SU-DHL-6 (cell line): ENCODE measurements at regions not wholly inside any gene's neighbourhood (a gene's known extent, or its start where the extent isn't known, plus 50 kb on each side); places are given as distances from the start of the nearest gene placed in this dataset.

ENCODE experiments used
- H2AFZ ChIP-seq: fragments of 200-600 bp; sonication (generic); 2 replicates; pipeline ENCODE4 v1.6.1; 2014; ENCODE audit warnings: low read depth, mild to moderate bottlenecking, moderate library complexity, mixed read lengths, antibody characterized with exemption, low read length; ENCODE audit not compliant: severe bottlenecking
- H3F3A ChIP-seq: fragments of 200-600 bp; shearing (Covaris generic); 2 replicates; pipeline ENCODE4 v1.6.0; 2016; ENCODE audit warnings: antibody characterized with exemption, mild to moderate bottlenecking; ENCODE audit not compliant: insufficient read depth
- H3K27ac ChIP-seq: fragments of 200-600 bp; sonication (generic); 2 replicates; pipeline ENCODE4 v1.5.1; 2016; ENCODE audit warnings: low read depth, mild to moderate bottlenecking, low read length, moderate library complexity, mixed read lengths
- H3K27me3 ChIP-seq: fragments of 200-600 bp; sonication (generic), shearing (Covaris generic); 2 replicates; pipeline ENCODE4 v1.6.0; 2014; ENCODE audit warnings: mild to moderate bottlenecking, low read length
- H3K36me3 ChIP-seq: fragments of 200-600 bp; sonication (generic); 2 replicates; pipeline ENCODE4 v1.6.1; 2014; ENCODE audit warnings: mild to moderate bottlenecking, low read length, mixed read lengths
- H3K4me2 ChIP-seq: fragments of 300-600, 200-600 bp; shearing (Covaris generic), sonication (generic); 2 replicates; pipeline ENCODE4 v1.6.0; 2014; ENCODE audit warnings: low read length, low read depth, mild to moderate bottlenecking; ENCODE audit not compliant: poor library complexity, severe bottlenecking
- H3K4me3 ChIP-seq: fragments of 200-600 bp; sonication (generic); 2 replicates; pipeline ENCODE4 v1.5.1; 2014; ENCODE audit warnings: antibody characterized with exemption, low read length, mild to moderate bottlenecking, mixed read lengths; ENCODE audit not compliant: insufficient read depth, poor library complexity, severe bottlenecking
- H3K79me2 ChIP-seq: fragments of 200-600 bp; sonication (generic); 2 replicates; pipeline ENCODE4 v1.6.1; 2014; ENCODE audit warnings: mild to moderate bottlenecking, low read length, moderate library complexity; ENCODE audit not compliant: insufficient read depth
- H3K9ac ChIP-seq: fragments of 200-600 bp; sonication (generic); 2 replicates; pipeline ENCODE4 v1.7.0; 2014; ENCODE audit warnings: mild to moderate bottlenecking, low read length
- H3K9me2 ChIP-seq: fragments of 200-600 bp; sonication (generic); replicated peaks from 2 replicates; pipeline ENCODE4 v1.6.1; 2014; ENCODE audit warnings: low read length; ENCODE audit not compliant: insufficient read depth
- H3K9me3 ChIP-seq: fragments of 200-600 bp; sonication (generic); 2 replicates; pipeline ENCODE4 v1.6.1; 2014; ENCODE audit warnings: low read length, mixed read lengths; ENCODE audit not compliant: insufficient read depth
- H4K20me1 ChIP-seq: fragments of 200-600 bp; sonication (generic); 2 replicates; pipeline ENCODE4 v1.6.1; 2014; ENCODE audit warnings: low read depth, mild to moderate bottlenecking, antibody characterized with exemption, low read length, moderate library complexity, mixed read lengths
- EZH2phosphoT487 ChIP-seq: fragments of 200-600 bp; sonication (generic), shearing (Covaris generic); conservative IDR thresholded peaks from 2 replicates; pipeline ENCODE4 v1.6.1; 2018; ENCODE audit warnings: mild to moderate bottlenecking, antibody characterized with exemption, low read length, moderate library complexity, mixed read lengths
- TF ChIP-seq, protein P1 (sequence below): fragments of 200-600 bp; sonication (generic); IDR thresholded peaks from one replicate; pipeline ENCODE4 v1.5.1; 2017; ENCODE audit warnings: antibody characterized with exemption, mild to moderate bottlenecking, low read length, moderate library complexity; ENCODE audit not compliant: insufficient read depth, poor library complexity, severe bottlenecking

DNA sequence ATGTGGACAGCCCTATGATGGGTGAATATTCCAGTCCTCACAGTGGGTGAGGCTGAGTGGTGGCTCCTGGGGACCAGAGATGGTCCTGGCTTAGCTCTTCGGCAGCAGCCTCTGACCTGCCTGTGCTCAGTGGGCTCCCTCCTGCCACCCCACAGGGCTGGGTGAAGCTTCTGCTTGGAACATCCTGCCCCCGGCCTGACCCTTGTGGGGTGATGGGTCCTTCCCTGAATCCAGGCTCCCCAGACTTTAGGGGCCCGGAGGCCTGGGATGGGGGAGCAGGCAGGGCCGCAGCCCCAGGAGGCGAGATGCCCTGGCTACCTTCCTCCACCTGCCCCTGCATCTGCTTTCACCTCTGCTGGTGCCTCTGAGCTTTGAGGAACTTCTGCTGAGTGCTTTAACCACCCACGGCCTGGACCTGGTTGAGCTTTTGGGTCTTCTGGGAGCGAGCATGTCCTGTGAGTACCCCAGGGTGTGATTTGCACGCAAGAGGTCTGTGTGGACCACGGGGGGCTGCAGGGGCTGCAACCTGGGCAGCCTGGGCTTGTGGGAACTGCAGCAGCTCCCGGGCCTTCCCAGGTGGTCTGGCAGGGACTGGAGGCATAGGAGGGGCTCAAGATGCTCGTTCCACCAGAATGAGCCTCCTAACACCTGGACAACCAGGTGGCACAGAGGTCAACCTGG is 159.5 kb downstream of the KIF26A start:
- no peaks in the 10 kb centered on the region for H3K9me3 ChIP-seq
- H3K27me3 ChIP-seq = no peaks in the 10 kb centered on the region
- H3K79me2 ChIP-seq = no peaks in the 10 kb centered on the region
- no peak overlapping the region for H3K4me2 ChIP-seq
- no peak for TF ChIP-seq EZH2phosphoT487
- TF ChIP-seq, protein P1, sequence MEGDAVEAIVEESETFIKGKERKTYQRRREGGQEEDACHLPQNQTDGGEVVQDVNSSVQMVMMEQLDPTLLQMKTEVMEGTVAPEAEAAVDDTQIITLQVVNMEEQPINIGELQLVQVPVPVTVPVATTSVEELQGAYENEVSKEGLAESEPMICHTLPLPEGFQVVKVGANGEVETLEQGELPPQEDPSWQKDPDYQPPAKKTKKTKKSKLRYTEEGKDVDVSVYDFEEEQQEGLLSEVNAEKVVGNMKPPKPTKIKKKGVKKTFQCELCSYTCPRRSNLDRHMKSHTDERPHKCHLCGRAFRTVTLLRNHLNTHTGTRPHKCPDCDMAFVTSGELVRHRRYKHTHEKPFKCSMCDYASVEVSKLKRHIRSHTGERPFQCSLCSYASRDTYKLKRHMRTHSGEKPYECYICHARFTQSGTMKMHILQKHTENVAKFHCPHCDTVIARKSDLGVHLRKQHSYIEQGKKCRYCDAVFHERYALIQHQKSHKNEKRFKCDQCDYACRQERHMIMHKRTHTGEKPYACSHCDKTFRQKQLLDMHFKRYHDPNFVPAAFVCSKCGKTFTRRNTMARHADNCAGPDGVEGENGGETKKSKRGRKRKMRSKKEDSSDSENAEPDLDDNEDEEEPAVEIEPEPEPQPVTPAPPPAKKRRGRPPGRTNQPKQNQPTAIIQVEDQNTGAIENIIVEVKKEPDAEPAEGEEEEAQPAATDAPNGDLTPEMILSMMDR = no peak
- no peaks in the 10 kb centered on the region for H3K36me3 ChIP-seq
- H3K9me2 ChIP-seq = no peaks in the 10 kb centered on the region
- no peaks in the 10 kb centered on the region for H3F3A ChIP-seq
- H3K4me3 ChIP-seq = no peak overlapping the region
- no peak overlapping the region for H2AFZ ChIP-seq
- H3K9ac ChIP-seq = no peak overlapping the region
- no peaks in the 10 kb centered on the region for H4K20me1 ChIP-seq
- no peak overlapping the region for H3K27ac ChIP-seq

DNA sequence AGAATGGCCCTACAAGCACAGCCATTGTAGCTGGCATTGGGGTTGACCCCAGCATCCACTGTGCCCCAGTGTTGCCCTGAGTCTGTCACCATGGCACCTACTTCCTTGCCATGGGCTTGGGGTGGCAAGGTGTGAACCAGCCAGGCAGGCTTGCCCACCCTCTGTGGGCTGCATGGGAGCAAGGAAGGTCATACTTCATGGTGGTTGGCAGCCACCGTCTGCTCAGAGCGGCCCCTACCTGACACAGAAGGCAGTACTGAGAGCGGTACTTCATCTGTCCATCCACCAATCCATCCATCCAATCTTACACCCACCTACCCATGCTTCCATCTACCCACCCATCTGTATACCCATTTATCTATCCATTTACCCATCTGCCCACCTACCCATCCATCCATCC is 160.1 kb downstream of the KIF26A start:
- no peaks in the 10 kb centered on the region for H3K27me3 ChIP-seq
- H3F3A ChIP-seq = no peaks in the 10 kb centered on the region
- no peak overlapping the region for H2AFZ ChIP-seq
- no peaks in the 10 kb centered on the region for H3K79me2 ChIP-seq
- no peak for TF ChIP-seq EZH2phosphoT487
- no peaks in the 10 kb centered on the region for H3K9me3 ChIP-seq
- H3K27ac ChIP-seq = no peak overlapping the region
- H3K36me3 ChIP-seq = no peaks in the 10 kb centered on the region
- no peaks in the 10 kb centered on the region for H3K9me2 ChIP-seq
- no peaks in the 10 kb centered on the region for H4K20me1 ChIP-seq
- no peak overlapping the region for H3K9ac ChIP-seq
- no peak overlapping the region for H3K4me3 ChIP-seq
- no peak overlapping the region for H3K4me2 ChIP-seq

DNA sequence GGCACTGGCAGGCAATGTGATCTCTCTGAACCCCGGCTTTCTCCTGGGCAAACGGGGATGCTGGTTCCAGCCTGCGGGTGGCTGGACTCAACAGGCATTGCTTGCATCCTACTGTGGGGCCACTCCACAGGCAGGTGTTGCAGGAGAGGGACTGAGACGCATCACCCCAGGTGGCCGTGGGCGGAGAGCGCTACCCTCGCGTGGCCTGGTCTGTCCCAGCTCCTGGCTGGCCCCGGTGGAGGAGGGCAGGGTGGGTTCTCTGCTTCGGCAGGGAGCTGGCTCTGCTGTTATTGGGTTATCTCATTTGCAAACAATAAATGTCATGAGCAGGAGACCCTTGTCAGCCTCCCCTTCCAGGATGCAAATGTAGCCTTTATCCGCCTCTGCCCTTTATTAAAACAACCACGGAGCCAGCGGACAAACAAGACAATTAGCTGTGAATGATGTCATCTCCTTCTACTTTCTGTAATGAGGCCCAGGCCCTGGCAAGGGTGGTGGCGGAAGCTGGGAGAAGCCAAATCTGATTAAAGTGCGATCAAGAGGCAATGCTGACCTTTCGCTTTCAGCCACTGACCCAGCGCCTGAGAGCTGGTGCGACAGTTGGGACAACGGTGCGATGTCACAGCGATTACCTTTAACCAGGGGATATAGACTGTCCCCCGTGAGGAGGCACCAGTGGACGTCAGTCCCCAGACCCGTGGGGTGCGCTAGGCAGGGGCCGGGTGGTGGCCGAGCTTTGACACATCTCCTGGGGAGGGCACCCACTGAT is 161.8 kb downstream of the KIF26A start:
- Histone ChIP-seq H3K9ac (no peak overlapping the region), H3F3A (no peaks in the 10 kb centered on the region), H4K20me1 (no peaks in the 10 kb centered on the region), H3K27ac (no peak overlapping the region), H3K4me3 (no peak overlapping the region), H3K9me3 (no peaks in the 10 kb centered on the region), H2AFZ (no peak overlapping the region), H3K79me2 (no peaks in the 10 kb centered on the region), H3K9me2 (no peaks in the 10 kb centered on the region), H3K36me3 (no peaks in the 10 kb centered on the region), H3K27me3 (no peaks in the 10 kb centered on the region), H3K4me2 (no peak overlapping the region)
- no peak for TF ChIP-seq EZH2phosphoT487
- TF ChIP-seq, protein P1 = no peak
